ENCODE measurements at regions not wholly inside any gene's neighbourhood (a gene's known extent, or its start where the extent isn't known, plus 50 kb on each side); places are given as distances from the start of the nearest gene placed in this dataset.
"Not testable (repeated sequence)": the region's sequence is repeated elsewhere in the genome, so short reads cannot be mapped to it uniquely, and the experiment has no call there.

- no peak overlapping the region for H3K4me3 Mint-ChIP-seq (ENCODE audit: unreplicated experiment)
- no peaks in the 10 kb centered on the region for H3K4me1 Mint-ChIP-seq (ENCODE audit: insufficient read depth, unreplicated experiment)
- intact Hi-C loops (cut with micrococcal nuclease), result no loop called here
- no peaks in the 10 kb centered on the region for H3K36me3 Mint-ChIP-seq (ENCODE audit: insufficient read depth, unreplicated experiment)
- POLR2A ChIA-PET, result no interaction called here
- H3K9me3 Mint-ChIP-seq (ENCODE audit: unreplicated experiment), result no peaks in the 10 kb centered on the region
- no peak overlapping the region for H3K27ac Mint-ChIP-seq (ENCODE audit: low read depth, unreplicated experiment)
- H3K27me3 Mint-ChIP-seq (ENCODE audit: insufficient read depth, unreplicated experiment), result no peaks in the 10 kb centered on the region
- BruUV-seq (replicated peaks), result no TSS peak
- CTCF ChIA-PET, result no interaction called here
- TF ChIP-seq, protein P1, sequence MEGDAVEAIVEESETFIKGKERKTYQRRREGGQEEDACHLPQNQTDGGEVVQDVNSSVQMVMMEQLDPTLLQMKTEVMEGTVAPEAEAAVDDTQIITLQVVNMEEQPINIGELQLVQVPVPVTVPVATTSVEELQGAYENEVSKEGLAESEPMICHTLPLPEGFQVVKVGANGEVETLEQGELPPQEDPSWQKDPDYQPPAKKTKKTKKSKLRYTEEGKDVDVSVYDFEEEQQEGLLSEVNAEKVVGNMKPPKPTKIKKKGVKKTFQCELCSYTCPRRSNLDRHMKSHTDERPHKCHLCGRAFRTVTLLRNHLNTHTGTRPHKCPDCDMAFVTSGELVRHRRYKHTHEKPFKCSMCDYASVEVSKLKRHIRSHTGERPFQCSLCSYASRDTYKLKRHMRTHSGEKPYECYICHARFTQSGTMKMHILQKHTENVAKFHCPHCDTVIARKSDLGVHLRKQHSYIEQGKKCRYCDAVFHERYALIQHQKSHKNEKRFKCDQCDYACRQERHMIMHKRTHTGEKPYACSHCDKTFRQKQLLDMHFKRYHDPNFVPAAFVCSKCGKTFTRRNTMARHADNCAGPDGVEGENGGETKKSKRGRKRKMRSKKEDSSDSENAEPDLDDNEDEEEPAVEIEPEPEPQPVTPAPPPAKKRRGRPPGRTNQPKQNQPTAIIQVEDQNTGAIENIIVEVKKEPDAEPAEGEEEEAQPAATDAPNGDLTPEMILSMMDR (IDR thresholded peaks at IDR 0.05; ENCODE audit: unreplicated experiment), result no peak
- no peak for DNase-seq (ENCODE audit: unreplicated experiment)
These were observed 446.8 kb downstream of the COL11A1 start for GRCh38 chr1:102661481-102661880.

- H3K9me3 Mint-ChIP-seq (ENCODE audit: unreplicated experiment); POLR2A ChIA-PET; H3K27me3 Mint-ChIP-seq (ENCODE audit: insufficient read depth, unreplicated experiment); BruUV-seq (replicated peaks); DNase-seq (ENCODE audit: unreplicated experiment); H3K4me1 Mint-ChIP-seq (ENCODE audit: insufficient read depth, unreplicated experiment); H3K27ac Mint-ChIP-seq (ENCODE audit: low read depth, unreplicated experiment); H3K4me3 Mint-ChIP-seq (ENCODE audit: unreplicated experiment); H3K36me3 Mint-ChIP-seq (ENCODE audit: insufficient read depth, unreplicated experiment); intact Hi-C loops (cut with micrococcal nuclease): not testable (repeated sequence)
- CTCF ChIA-PET, result interaction anchor here (0.8 kb wide), 1 partner anchor 14 kb away, joined by 4 read pairs; no protein-coding TSS in a partner anchor
These were observed 448.3 kb downstream of the COL11A1 start for GRCh38 chr1:102659876-102660483.

GRCh38 chr1:102655034-102655433, 453.3 kb downstream of the COL11A1 start:
- Mint-ChIP-seq H3K36me3 (ENCODE audit: insufficient read depth, unreplicated experiment) (no peaks in the 10 kb centered on the region), H3K27ac (ENCODE audit: low read depth, unreplicated experiment) (no peak overlapping the region), H3K4me1 (ENCODE audit: insufficient read depth, unreplicated experiment) (peaks cover 6% of the 10 kb centered on the region), H3K9me3 (ENCODE audit: unreplicated experiment) (no peaks in the 10 kb centered on the region), H3K27me3 (ENCODE audit: insufficient read depth, unreplicated experiment) (no peaks in the 10 kb centered on the region), H3K4me3 (ENCODE audit: unreplicated experiment) (no peak overlapping the region)
- BruUV-seq (replicated peaks), result no TSS peak
- TF ChIP-seq, protein P1 (IDR thresholded peaks at IDR 0.05; ENCODE audit: unreplicated experiment), result no peak
- no peak for DNase-seq (ENCODE audit: unreplicated experiment)
- intact Hi-C loops (cut with micrococcal nuclease), result no loop called here
- CTCF ChIA-PET, result no interaction called here
- POLR2A ChIA-PET, result no interaction called here

DNA sequence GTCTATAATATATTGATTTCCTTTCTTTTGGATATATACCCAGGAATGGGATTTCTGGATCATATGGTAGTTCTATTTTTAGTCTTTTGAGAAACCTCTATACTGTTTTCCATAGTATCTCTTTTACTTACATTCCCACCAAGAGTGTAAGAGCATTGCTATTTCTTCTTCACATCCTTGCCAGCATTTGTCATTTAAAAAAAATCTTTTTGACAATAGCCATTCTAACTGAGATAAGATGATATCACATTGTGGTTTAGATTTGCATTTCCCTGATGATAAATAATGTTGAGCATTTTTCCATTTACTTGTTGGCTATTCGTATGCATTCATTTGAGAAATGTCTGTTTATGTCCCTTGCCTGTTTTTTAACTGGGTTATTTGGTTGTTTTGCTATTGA, 467.4 kb downstream of the COL11A1 start:
- no TSS peak for BruUV-seq (replicated peaks)
- DNase-seq (ENCODE audit: unreplicated experiment), result no peak
- no peaks in the 10 kb centered on the region for H3K27me3 Mint-ChIP-seq (ENCODE audit: insufficient read depth, unreplicated experiment)
- peaks cover 8% of the 10 kb centered on the region for H3K9me3 Mint-ChIP-seq (ENCODE audit: unreplicated experiment)
- no peaks in the 10 kb centered on the region for H3K36me3 Mint-ChIP-seq (ENCODE audit: insufficient read depth, unreplicated experiment)
- ChIA-PET POLR2A (no interaction called here), CTCF (no interaction called here)
- TF ChIP-seq, protein P1 (IDR thresholded peaks at IDR 0.05; ENCODE audit: unreplicated experiment), result no peak
- no peaks in the 10 kb centered on the region for H3K4me1 Mint-ChIP-seq (ENCODE audit: insufficient read depth, unreplicated experiment)
- no peak overlapping the region for H3K27ac Mint-ChIP-seq (ENCODE audit: low read depth, unreplicated experiment)
- H3K4me3 Mint-ChIP-seq (ENCODE audit: unreplicated experiment), result no peak overlapping the region
- intact Hi-C loops (cut with micrococcal nuclease), result no loop called here

GRCh38 chr1:102640312-102640711, 468.0 kb downstream of the COL11A1 start:
- TF ChIP-seq, protein P1 (IDR thresholded peaks at IDR 0.05; ENCODE audit: unreplicated experiment), result no peak
- H3K27me3 Mint-ChIP-seq (ENCODE audit: insufficient read depth, unreplicated experiment), result no peaks in the 10 kb centered on the region
- intact Hi-C loops (cut with micrococcal nuclease), result no loop called here
- H3K4me3 Mint-ChIP-seq (ENCODE audit: unreplicated experiment), result no peak overlapping the region
- H3K27ac Mint-ChIP-seq (ENCODE audit: low read depth, unreplicated experiment), result no peak overlapping the region
- DNase-seq (ENCODE audit: unreplicated experiment), result no peak
- no TSS peak for BruUV-seq (replicated peaks)
- ChIA-PET CTCF (no interaction called here), POLR2A (no interaction called here)
- H3K9me3 Mint-ChIP-seq (ENCODE audit: unreplicated experiment), result peaks cover 8% of the 10 kb centered on the region
- H3K4me1 Mint-ChIP-seq (ENCODE audit: insufficient read depth, unreplicated experiment), result no peaks in the 10 kb centered on the region
- no peaks in the 10 kb centered on the region for H3K36me3 Mint-ChIP-seq (ENCODE audit: insufficient read depth, unreplicated experiment)

Measured in MCF 10A (cell line).